ENCODE measurements at regions not wholly inside any gene's neighbourhood (a gene's known extent, or its start where the extent isn't known, plus 50 kb on each side); places are given as distances from the start of the nearest gene placed in this dataset.

GRCh38 chr2:16031848-16032159 lies 91.5 kb downstream of the MYCN start:
- no peak for TF ChIP-seq CTCF (conservative IDR thresholded peaks at IDR 0.05 in 1 of 2, IDR thresholded peaks at IDR 0.05 in 1 of 2; ENCODE audit: extremely low read depth in 1 of 2, insufficient read depth in 1 of 2, low read depth in 1 of 2, low read length in 2 of 2)
- no peak for TF ChIP-seq EZH2 (IDR thresholded peaks at IDR 0.05; ENCODE audit: borderline replicate concordance, low read length)
